HCT116 (cell line): ENCODE measurements at regions not wholly inside any gene's neighbourhood (a gene's known extent, or its start where the extent isn't known, plus 50 kb on each side); places are given as distances from the start of the nearest gene placed in this dataset.

ENCODE experiments used
- ATAC-seq: fragments of 200-7000 bp; cut with Tn5 transposase; 2 replicates; pipeline ENCODE4 v1.9.1; 2020; ENCODE audit warnings: mild to moderate bottlenecking, moderate library complexity
- BruUV-seq: library from RNA; stranded (reverse); fragments of 400-500 nt; replicated peaks from 2 replicates; lab custom pipeline; 2021; lab: Mats Ljungman, UMichigan
- CTCF ChIA-PET: fragments of 300-600 bp; sonication (Branson Sonifier 250); formaldehyde crosslinking; loops from one replicate; lab custom pipeline; 2021; ENCODE audit warnings: antibody characterized with exemption; lab: Charles Lee
- POLR2A ChIA-PET: fragments of 300-600, 350-600 bp; sonication (Branson Sonifier 250); formaldehyde crosslinking; loops from one replicate; lab custom pipeline; 2021; ENCODE audit warnings: antibody characterized with exemption; lab: Charles Lee
- RAD21 ChIA-PET, 2 experiments: fragments of 300-600 bp; sonication (Branson Sonifier 250); formaldehyde crosslinking; loops; one replicate each; lab custom pipeline; 2023; ENCODE audit warnings: low total read pairs in 2 of 2; ENCODE audit not compliant: uncharacterized antibody in 2 of 2, unreplicated experiment in 2 of 2, low non-redundant PET in 1 of 2; lab: Charles Lee
- DNase-seq: peaks from one replicate; pipeline ENCODE4 v3.0.0-alpha.2; 2010; ENCODE audit warnings: low read depth, low spot score
- H2AFZ ChIP-seq: fragments of 200-600 bp; shearing (Covaris generic), sonication (generic); 2 replicates; pipeline ENCODE4 v1.6.1; 2017; ENCODE audit warnings: low read depth, mixed run types, mixed read lengths, antibody characterized with exemption, low read length; ENCODE audit not compliant: poor library complexity, severe bottlenecking
- H3K27ac ChIP-seq: 2 replicates; pipeline ENCODE4 v1.5.1; 2012; ENCODE audit warnings: low read depth, low read length
- H3K27me3 ChIP-seq: fragments of 200-600 bp; sonication (generic); 2 replicates; pipeline ENCODE4 v1.6.1; 2016; ENCODE audit warnings: mixed run types, low read length, mixed read lengths; ENCODE audit not compliant: insufficient read depth
- H3K36me3 ChIP-seq, 2 experiments: fragments of 200-500 bp in 1 of 2; fragments of 200-600 bp in 1 of 2; sonication (Bioruptor generic) in 1 of 2; sonication (generic) in 1 of 2; 2 replicates each; pipeline versions ENCODE4 v1.5.1 to v1.6.1; 2014 to 2016; ENCODE audit warnings: low read length in 2 of 2, inconsistent platforms in 1 of 2, mixed read lengths in 1 of 2, mixed run types in 1 of 2; ENCODE audit not compliant: insufficient read depth in 2 of 2, control insufficient read depth in 1 of 2
- H3K4me1 ChIP-seq, 2 experiments: fragments of 200-600 bp in 1 of 2; sonication (generic) in 1 of 2; 2 replicates each; pipeline versions ENCODE4 v1.5.1 to v1.6.1; 2012 to 2017; ENCODE audit warnings: low read length in 2 of 2, inconsistent platforms in 1 of 2, mild to moderate bottlenecking in 1 of 2, mixed read lengths in 1 of 2, mixed run types in 1 of 2, moderate library complexity in 1 of 2; ENCODE audit not compliant: insufficient read depth in 2 of 2, control insufficient read depth in 1 of 2
- H3K4me2 ChIP-seq: fragments of 200-600 bp; sonication (generic); 2 replicates; pipeline ENCODE4 v1.6.1; 2017; ENCODE audit warnings: mixed run types, low read length, mixed read lengths
- H3K4me3 ChIP-seq, 2 experiments: fragments of 200-600 bp in 1 of 2; sonication (generic) in 1 of 2; replicated peaks in 1 of 2; 2 replicates each; pipeline ENCODE4 v1.5.1; 2011 to 2016; ENCODE audit warnings: low read length in 2 of 2, control low read depth in 1 of 2, low read depth in 1 of 2, mild to moderate bottlenecking in 1 of 2, mixed read lengths in 1 of 2, mixed run types in 1 of 2
- H3K79me2 ChIP-seq: fragments of 200-600 bp; sonication (generic); 2 replicates; pipeline ENCODE4 v1.6.1; 2017; ENCODE audit warnings: mild to moderate bottlenecking, mixed run types, low read length, moderate library complexity, mixed read lengths; ENCODE audit not compliant: insufficient read depth
- H3K9ac ChIP-seq: fragments of 200-600 bp; sonication (generic); 2 replicates; pipeline ENCODE4 v1.6.1; 2016; ENCODE audit warnings: low read length, mixed read lengths
- H3K9me2 ChIP-seq: fragments of 200-600 bp; sonication (generic), shearing (Covaris generic); 2 replicates; pipeline ENCODE4 v1.6.1; 2017; ENCODE audit warnings: mixed run types, mild to moderate bottlenecking, moderate library complexity; ENCODE audit not compliant: insufficient read depth
- H3K9me3 ChIP-seq, 2 experiments: fragments of 200-500 bp in 1 of 2; fragments of 200-600 bp in 1 of 2; sonication (Bioruptor generic) in 1 of 2; sonication (generic) in 1 of 2; 2 replicates each; pipeline ENCODE4 v1.6.1; 2014 to 2017; ENCODE audit warnings: low read length in 2 of 2, mixed read lengths in 2 of 2, inconsistent platforms in 1 of 2, low read depth in 1 of 2, mild to moderate bottlenecking in 1 of 2, mixed run types in 1 of 2, moderate library complexity in 1 of 2; ENCODE audit not compliant: control insufficient read depth in 1 of 2, insufficient read depth in 1 of 2
- H4K20me1 ChIP-seq: fragments of 200-600 bp; sonication (generic), shearing (Covaris generic); 2 replicates; pipeline ENCODE4 v1.6.1; 2017; ENCODE audit warnings: mixed run types, mild to moderate bottlenecking, moderate library complexity; ENCODE audit not compliant: insufficient read depth
- CBX3 ChIP-seq: IDR thresholded peaks from 2 replicates; pipeline ENCODE4 v1.6.1; 2012; ENCODE audit warnings: low read depth
- CEBPB ChIP-seq: IDR thresholded peaks from 2 replicates; pipeline ENCODE4 v1.6.1; 2012; ENCODE audit warnings: low read depth
- EGR1 ChIP-seq: IDR thresholded peaks from 2 replicates; pipeline ENCODE4 v1.6.1; 2012; ENCODE audit warnings: low read depth
- ELF1 ChIP-seq: IDR thresholded peaks from 2 replicates; pipeline ENCODE4 v1.6.1; 2012; ENCODE audit warnings: low read depth, borderline replicate concordance
- EZH2phosphoT487 ChIP-seq: fragments of 200-600 bp; IDR thresholded peaks from 2 replicates; pipeline ENCODE4 v1.6.1; 2018; ENCODE audit warnings: antibody characterized with exemption, borderline replicate concordance
- FOSL1 ChIP-seq: IDR thresholded peaks from 2 replicates; pipeline ENCODE4 v1.6.1; 2012; ENCODE audit warnings: low read depth
- POLR2AphosphoS5 ChIP-seq: IDR thresholded peaks from 2 replicates; pipeline ENCODE4 v1.6.1; 2011; ENCODE audit warnings: mild to moderate bottlenecking, low read depth, low read length, moderate library complexity
- RAD21 ChIP-seq: IDR thresholded peaks from 2 replicates; pipeline ENCODE4 v1.6.1; 2012; ENCODE audit warnings: low read depth, mild to moderate bottlenecking
- SIN3A ChIP-seq: IDR thresholded peaks from 2 replicates; pipeline ENCODE4 v1.6.1; 2012; ENCODE audit warnings: low read depth
- SP1 ChIP-seq: IDR thresholded peaks from 2 replicates; pipeline ENCODE4 v1.6.1; 2012; ENCODE audit warnings: low read depth
- SRF ChIP-seq: IDR thresholded peaks from 2 replicates; pipeline ENCODE4 v1.6.1; 2012; ENCODE audit warnings: low read depth
- YY1 ChIP-seq: IDR thresholded peaks from 2 replicates; pipeline ENCODE4 v1.6.1; 2011; ENCODE audit warnings: low read length, low read depth, moderate library complexity, mild to moderate bottlenecking; ENCODE audit not compliant: insufficient replicate concordance; ENCODE audit errors: extremely low read depth
- ZNF274 ChIP-seq: fragments of 200-500 bp; sonication (Bioruptor generic); IDR thresholded peaks from 2 replicates; pipeline ENCODE4 v1.6.1; 2014; ENCODE audit warnings: mild to moderate bottlenecking, low read depth, low read length, inconsistent platforms
- intact Hi-C: fragments of 100-400 bp; cut with micrococcal nuclease; formaldehyde crosslinking; loops from 2 replicates; pipeline ENCODE4 v1.10.0; 2022
- TF ChIP-seq, protein P1 (sequence below): IDR thresholded peaks from 2 replicates; pipeline ENCODE4 v1.6.1; 2012; ENCODE audit warnings: low read depth
- TF ChIP-seq, protein P2 (sequence below), 3 experiments: fragments of 200-600 bp in 1 of 3; sonication (generic) in 1 of 3; IDR thresholded peaks in 2 of 3; conservative IDR thresholded peaks in 1 of 3; 2 replicates each; pipeline ENCODE4 v1.5.1; 2012 to 2017; ENCODE audit warnings: low read depth in 2 of 3, low read length in 2 of 3, antibody characterized with exemption in 1 of 3, borderline replicate concordance in 1 of 3, control low read depth in 1 of 3, mild to moderate bottlenecking in 1 of 3, mixed read lengths in 1 of 3, mixed run types in 1 of 3, moderate library complexity in 1 of 3; ENCODE audit not compliant: insufficient read depth in 1 of 3
- TF ChIP-seq, protein P3 (sequence below): IDR thresholded peaks from 2 replicates; pipeline ENCODE4 v1.6.1; 2012
- TF ChIP-seq, protein P4 (sequence below): IDR thresholded peaks from 2 replicates; pipeline ENCODE4 v1.6.1; 2012

DNA sequence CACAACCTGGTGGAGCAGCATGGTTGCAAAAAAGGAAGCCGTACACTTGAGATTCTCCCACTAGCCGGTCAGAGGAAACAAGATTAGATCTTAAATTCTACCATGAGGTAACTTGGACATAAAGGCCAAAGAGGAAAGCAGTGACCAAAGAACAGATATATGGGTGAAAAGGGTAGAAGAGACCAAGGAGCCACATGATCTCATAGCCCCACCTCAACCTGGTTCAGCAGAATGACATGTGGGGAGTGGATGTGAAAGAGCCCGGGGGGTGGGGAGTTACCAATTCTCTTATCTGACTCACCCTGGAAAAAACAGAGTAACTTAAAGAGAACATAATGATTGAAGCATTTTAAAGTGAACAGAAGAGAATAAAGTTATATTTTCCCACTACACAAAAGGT lies 683.0 kb downstream of the DSC3 start:
- CTCF ChIA-PET = no interaction called here

DNA sequence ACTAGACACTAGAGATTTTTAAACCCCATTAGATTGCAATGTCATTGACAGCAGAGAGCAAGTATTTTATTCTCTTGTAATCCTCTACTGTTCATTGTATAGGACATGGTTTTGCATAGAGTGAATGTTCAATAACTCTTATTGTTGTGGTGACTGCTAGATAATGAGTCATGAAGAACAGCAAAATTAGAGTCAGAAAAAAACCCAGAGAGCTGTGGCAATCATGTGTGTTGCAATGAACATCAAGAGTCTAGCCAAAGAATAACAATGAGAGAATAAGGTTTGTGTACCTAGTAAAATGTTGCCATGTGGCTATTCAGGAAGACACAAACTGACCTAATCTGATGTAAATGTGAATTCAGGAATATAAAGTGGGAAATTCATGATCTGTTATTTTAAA lies 684.0 kb downstream of the DSC3 start:
- H3K9me3 ChIP-seq = no peaks in the 10 kb centered on the region
- H3K4me1 ChIP-seq = no peaks in the 10 kb centered on the region
- no peak overlapping the region for H3K27ac ChIP-seq
- RAD21 ChIA-PET = no interaction called here
- no peaks in the 10 kb centered on the region for H3K27me3 ChIP-seq
- CTCF ChIA-PET = no interaction called here
- H3K36me3 ChIP-seq = no peaks in the 10 kb centered on the region
- no peak overlapping the region for H3K4me3 ChIP-seq
- H3K9ac ChIP-seq = no peak overlapping the region
- POLR2A ChIA-PET = no interaction called here
- no peak overlapping the region for H2AFZ ChIP-seq
- H3K79me2 ChIP-seq = no peaks in the 10 kb centered on the region
- no peaks in the 10 kb centered on the region for H3K9me2 ChIP-seq
- BruUV-seq = no TSS peak
- ATAC-seq = no peak
- H3K4me2 ChIP-seq = no peak overlapping the region
- intact Hi-C loops = no loop called here
- H4K20me1 ChIP-seq = no peaks in the 10 kb centered on the region
- no peak for DNase-seq
- TF ChIP-seq, protein P1, sequence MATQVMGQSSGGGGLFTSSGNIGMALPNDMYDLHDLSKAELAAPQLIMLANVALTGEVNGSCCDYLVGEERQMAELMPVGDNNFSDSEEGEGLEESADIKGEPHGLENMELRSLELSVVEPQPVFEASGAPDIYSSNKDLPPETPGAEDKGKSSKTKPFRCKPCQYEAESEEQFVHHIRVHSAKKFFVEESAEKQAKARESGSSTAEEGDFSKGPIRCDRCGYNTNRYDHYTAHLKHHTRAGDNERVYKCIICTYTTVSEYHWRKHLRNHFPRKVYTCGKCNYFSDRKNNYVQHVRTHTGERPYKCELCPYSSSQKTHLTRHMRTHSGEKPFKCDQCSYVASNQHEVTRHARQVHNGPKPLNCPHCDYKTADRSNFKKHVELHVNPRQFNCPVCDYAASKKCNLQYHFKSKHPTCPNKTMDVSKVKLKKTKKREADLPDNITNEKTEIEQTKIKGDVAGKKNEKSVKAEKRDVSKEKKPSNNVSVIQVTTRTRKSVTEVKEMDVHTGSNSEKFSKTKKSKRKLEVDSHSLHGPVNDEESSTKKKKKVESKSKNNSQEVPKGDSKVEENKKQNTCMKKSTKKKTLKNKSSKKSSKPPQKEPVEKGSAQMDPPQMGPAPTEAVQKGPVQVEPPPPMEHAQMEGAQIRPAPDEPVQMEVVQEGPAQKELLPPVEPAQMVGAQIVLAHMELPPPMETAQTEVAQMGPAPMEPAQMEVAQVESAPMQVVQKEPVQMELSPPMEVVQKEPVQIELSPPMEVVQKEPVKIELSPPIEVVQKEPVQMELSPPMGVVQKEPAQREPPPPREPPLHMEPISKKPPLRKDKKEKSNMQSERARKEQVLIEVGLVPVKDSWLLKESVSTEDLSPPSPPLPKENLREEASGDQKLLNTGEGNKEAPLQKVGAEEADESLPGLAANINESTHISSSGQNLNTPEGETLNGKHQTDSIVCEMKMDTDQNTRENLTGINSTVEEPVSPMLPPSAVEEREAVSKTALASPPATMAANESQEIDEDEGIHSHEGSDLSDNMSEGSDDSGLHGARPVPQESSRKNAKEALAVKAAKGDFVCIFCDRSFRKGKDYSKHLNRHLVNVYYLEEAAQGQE = no peak
- TF ChIP-seq YY1 (no peak), SP1 (no peak), CEBPB (no peak), CBX3 (no peak), POLR2AphosphoS5 (no peak), ZNF274 (no peak), FOSL1 (no peak), EZH2phosphoT487 (no peak), EGR1 (no peak), SRF (no peak), RAD21 (no peak), SIN3A (no peak), ELF1 (no peak)
- TF ChIP-seq, protein P2, sequence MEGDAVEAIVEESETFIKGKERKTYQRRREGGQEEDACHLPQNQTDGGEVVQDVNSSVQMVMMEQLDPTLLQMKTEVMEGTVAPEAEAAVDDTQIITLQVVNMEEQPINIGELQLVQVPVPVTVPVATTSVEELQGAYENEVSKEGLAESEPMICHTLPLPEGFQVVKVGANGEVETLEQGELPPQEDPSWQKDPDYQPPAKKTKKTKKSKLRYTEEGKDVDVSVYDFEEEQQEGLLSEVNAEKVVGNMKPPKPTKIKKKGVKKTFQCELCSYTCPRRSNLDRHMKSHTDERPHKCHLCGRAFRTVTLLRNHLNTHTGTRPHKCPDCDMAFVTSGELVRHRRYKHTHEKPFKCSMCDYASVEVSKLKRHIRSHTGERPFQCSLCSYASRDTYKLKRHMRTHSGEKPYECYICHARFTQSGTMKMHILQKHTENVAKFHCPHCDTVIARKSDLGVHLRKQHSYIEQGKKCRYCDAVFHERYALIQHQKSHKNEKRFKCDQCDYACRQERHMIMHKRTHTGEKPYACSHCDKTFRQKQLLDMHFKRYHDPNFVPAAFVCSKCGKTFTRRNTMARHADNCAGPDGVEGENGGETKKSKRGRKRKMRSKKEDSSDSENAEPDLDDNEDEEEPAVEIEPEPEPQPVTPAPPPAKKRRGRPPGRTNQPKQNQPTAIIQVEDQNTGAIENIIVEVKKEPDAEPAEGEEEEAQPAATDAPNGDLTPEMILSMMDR (IDR thresholded peaks at IDR 0.05 in 2 of 3, conservative IDR thresholded peaks at IDR 0.05 in 1 of 3; ENCODE audit: borderline replicate concordance in 1 of 3, insufficient read depth in 1 of 3, low read depth in 2 of 3, low read length in 2 of 3) = no peak
- TF ChIP-seq, protein P3, sequence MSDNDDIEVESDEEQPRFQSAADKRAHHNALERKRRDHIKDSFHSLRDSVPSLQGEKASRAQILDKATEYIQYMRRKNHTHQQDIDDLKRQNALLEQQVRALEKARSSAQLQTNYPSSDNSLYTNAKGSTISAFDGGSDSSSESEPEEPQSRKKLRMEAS = no peak
- TF ChIP-seq, protein P4, sequence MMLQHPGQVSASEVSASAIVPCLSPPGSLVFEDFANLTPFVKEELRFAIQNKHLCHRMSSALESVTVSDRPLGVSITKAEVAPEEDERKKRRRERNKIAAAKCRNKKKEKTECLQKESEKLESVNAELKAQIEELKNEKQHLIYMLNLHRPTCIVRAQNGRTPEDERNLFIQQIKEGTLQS = no peak

More for the DNA sequence above, 683.0 kb downstream of the DSC3 start:
- RAD21 ChIA-PET = no interaction called here
- Histone ChIP-seq H3K27me3 (no peaks in the 10 kb centered on the region), H4K20me1 (no peaks in the 10 kb centered on the region), H2AFZ (no peak overlapping the region), H3K9me2 (no peaks in the 10 kb centered on the region), H3K9ac (no peak overlapping the region), H3K4me2 (no peak overlapping the region), H3K4me3 (no peak overlapping the region), H3K79me2 (no peaks in the 10 kb centered on the region), H3K27ac (no peak overlapping the region), H3K9me3 (no peaks in the 10 kb centered on the region), H3K4me1 (no peaks in the 10 kb centered on the region), H3K36me3 (no peaks in the 10 kb centered on the region)
- BruUV-seq = no TSS peak
- POLR2A ChIA-PET = no interaction called here
- DNase-seq (no peak), ATAC-seq (no peak)
- no peak for TF ChIP-seq FOSL1
- TF ChIP-seq RAD21 = no peak
- intact Hi-C loops = no loop called here
